T-helper 1 cell treated with Interleukin-12 subunit alpha and Interleukin-12 subunit beta and Interleukin-4 antibody, amounts not matched to agents 30 ng/mL and 1 ng/mL, for 36 hours (primary cell): ENCODE measurements at regions not wholly inside any gene's neighbourhood (a gene's known extent, or its start where the extent isn't known, plus 50 kb on each side); places are given as distances from the start of the nearest gene placed in this dataset.
"Not testable (repeated sequence)": the region's sequence is repeated elsewhere in the genome, so short reads cannot be mapped to it uniquely, and the experiment has no call there.

Experiments used
- intact Hi-C: fragments of 100-400 bp; cut with micrococcal nuclease; formaldehyde crosslinking; loops from one replicate; pipeline ENCODE4 v1.15.1; 2024

DNA sequence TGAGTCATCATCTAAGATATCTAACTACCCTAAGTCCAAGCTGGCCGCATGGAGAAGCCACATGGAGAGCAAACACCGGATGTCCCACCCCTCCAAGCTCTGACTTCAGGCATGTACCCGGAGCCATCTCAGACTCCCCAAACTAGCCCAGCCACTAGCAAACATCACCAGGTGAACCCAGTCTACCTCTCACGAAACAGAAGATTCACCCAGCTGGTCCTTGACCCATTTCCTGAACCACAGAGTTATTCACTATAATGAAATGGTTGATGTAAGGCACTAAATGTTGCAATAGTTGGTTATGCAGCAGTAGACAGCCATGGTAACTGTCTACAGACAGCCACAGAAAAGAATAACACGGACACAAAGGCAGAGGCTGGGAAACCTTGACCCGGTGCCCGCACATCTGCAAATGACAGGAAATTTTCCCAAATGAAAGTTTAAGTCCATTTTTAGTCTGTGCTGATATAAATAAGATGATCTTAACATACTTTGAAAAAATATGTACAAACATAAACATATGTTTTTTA lies 265.5 kb upstream of the ATP10A start:
- intact Hi-C loops, result no loop called here

DNA sequence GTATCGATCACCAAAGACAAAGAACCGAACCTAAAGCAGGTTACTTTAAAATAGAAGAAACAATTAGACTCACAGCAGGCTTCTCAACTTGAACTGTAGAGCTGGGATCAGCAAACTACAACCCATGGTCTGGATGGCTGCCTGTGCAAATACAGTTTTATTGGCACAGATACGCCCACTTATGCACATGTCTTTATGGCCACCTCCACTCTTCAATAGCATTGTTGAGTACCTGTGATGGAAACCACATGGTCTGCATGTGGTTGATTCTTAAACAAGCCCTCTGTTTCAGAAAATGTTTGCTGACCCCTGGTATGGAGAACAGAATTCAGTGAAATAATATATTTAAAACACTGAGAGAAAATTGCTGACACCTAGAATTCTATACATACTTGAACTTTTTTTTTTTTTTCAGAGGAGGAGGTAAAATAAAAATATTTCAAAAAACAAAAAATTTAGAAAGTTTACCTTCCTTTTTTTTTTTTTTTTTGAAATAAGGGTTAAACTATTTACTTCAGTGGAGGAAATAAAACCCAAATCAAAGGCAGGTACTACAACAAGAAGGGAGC lies 263.8 kb upstream of the ATP10A start:
- intact Hi-C loops, result no loop called here

DNA sequence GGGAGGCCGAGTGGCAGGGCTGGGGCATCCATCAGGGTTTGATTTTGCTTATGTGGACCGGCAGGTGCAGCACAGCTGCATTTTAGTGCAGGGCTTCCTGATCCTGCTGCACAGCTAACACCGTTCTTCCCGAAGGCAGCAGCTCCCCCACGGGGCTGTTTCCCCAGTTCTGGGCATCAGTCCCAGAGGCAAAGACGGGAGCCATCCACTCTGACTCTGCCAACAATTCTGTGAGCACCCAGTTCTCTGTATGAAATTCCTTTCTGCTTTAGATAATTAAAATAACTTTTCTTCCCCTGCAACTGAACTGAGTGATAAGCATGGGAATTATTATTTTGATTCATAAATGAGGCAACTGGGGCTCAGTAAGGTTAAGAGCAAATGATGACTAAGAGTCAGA lies 262.9 kb upstream of the ATP10A start:
- intact Hi-C loops, result no loop called here

DNA sequence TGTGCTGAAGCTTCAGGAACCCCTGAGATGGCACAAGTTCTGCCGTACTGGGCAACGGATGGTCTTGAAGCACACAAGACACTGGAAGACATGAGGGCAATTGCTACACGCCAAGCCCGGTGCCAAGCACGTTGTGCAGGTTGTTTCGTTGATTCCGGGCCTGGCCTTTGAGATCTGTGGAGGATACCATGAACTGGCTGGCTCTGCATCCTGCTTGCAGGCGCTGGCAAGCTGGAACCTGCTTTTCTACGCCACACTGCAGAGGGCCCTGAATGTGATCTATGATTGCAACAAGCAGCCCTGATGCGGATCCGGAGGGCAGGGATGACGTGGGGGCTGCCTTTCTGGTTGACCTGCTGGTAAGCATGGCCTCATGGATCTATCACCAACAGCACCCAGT lies 262.5 kb upstream of the ATP10A start:
- intact Hi-C loops, result no loop called here

DNA sequence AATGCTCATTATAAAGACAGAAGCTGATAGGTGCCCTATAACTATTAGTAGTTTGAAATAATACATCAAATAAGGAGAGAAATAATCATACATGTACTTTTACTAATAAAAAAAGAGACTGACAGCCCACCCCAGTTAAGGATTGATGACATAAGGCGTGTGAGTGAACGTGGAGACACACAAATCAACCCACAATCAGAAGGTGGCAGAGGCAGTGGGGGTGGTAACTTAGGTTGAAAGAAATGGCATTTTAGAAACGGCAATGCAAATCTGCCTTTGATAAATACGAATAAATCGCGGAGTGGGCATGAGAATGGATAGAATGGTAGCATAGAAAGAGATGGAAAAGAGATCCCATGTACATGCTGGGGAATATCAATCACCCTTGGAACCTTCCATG lies 256.2 kb upstream of the ATP10A start:
- intact Hi-C loops, result no loop called here

DNA sequence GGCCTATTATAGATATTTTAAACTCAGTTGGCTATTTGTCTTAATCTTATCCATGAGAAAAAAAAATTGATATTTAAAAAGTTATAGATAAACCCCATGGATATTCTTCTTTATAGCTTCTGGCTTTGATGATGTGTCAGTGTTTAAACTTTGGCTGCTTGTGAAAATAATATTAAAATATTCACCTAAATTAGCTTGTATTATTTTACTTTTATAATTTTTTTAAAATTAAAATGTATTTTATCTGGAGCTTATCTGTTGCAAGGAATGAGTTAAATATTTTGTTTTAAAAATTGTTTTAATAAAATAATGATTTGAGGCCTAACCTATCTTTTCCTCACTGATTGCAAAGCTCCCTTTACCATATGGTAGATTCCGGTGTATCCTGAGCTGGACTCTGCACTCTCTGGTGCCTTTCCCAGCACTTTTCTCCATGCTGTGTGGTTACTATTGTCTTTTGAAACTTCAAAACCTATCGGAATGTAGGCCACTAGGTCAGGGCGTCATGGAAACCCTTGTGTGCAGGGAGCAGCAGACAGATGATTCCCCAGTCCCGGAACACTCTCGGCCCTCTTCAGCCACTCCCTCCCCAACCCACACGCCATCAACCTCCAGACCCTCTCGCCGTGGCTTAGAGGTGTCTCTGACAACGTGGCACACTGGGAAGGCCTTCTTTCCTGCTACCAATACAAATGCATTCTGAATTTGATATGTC lies 252.3 kb upstream of the ATP10A start:
- intact Hi-C loops, result no loop called here

DNA sequence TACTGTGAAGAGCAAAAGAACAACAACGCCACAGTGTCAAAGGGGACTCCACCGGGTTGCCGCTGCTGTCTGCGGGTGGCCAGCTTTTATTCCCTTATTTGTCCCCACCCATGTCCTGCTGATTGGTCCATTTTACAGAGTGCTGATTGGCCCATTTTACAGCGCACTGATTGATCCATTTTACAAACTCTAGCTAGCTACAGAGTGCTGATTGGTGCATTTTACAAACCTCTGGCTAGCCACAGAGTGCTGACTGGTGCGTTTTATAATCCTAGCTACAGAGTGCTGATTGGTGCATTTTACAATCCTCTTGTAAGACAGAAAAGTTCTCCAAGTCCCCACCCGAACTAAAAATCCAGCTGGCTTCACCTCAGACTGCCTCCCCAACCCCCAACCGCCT lies 251.0 kb upstream of the ATP10A start:
- intact Hi-C loops, result not testable (repeated sequence)

DNA sequence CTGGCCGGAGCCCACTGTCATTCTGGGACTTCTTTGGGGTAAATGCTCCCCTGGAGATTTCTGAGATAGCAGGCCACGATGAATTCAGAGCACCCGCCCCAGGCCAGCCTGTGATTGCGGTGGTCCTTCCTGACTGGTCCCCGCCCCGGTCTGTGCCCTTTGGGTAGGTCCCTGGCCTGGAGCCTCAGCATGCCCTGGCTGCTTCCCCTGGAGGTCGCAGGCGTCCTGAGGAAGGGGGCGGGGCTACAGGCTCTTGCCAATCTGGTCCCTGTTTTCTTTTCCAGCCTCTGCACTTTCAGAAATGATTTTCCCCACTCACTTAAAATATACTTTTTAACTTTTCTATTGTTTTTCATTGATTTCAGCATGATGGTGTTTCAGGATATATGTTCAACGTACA lies 250.2 kb upstream of the ATP10A start:
- intact Hi-C loops, result no loop called here

DNA sequence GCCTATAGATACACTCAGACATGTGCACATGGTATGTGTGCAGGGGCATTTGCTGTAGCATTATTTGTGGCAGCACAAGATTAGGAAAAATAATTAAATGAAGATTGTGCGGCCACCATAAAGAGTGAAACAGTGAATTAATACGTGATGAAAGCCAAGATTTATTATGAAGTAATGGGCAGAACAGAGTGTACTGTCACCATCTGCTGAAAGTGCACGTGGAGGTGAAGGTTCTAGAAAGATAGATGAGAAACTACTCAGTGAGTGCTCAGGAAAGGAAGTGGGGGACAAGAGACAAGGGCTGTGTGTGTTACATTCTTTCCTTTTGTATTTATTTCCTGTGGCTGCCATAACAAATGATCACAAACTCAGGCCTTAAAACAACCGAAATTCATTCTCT lies 246.1 kb upstream of the ATP10A start:
- intact Hi-C loops, result no loop called here

DNA sequence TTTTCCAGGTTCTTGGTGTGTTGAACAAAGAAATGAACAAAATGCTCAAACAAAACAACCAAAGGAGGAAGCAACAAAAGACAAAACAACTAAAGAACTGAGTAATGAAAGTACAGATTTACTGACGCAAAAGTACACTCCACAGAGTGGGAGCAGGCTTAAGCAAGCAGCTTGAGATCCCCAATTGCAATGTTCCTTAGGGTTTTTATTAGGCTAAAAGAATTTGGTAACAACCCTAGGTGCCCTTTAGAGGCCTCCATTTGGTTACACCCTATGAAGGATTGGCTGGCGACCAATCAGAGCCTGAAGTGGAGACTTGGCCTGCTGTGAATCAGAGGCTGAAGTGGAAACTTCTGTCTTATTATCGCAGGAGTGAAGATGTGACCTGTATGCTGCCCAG lies 243.4 kb upstream of the ATP10A start:
- intact Hi-C loops, result no loop called here

DNA sequence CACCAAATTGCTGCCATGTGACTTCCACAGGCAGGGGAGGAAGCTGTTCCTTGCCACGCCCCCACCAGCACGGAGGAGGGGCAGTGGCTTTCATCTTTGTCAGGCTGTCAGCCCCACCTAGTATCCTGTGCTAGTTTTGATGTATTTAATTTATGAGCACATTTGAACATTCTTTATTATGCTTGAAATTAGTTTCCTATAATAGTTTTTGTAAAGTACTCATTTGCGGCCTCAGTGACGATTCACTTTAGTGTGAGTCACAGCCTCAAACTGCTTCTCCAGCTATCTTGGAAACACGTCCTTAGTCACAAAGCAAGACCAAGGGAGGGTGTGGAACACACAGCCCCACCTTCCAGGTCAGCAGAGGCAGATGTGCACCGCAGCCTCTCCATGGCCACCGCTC lies 239.9 kb upstream of the ATP10A start:
- intact Hi-C loops, result no loop called here

DNA sequence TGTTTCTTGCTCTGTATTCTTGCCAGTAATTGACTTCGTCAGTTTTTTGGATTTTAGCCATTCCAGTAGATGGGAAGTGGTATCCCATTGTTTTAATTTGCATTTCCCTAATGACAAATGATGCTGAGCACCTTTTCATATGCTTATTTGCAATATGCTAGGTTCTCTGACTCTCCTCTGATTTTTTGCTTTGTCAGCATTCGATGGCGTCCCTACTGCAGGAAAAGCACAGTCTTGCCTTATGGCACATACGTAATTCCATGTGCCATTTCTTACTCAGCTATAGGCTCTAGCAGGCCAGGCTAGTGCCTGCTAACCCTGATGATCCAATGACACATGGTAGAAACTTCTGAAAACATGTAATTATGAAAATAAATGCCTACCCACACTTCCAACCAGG lies 239.2 kb upstream of the ATP10A start:
- intact Hi-C loops, result no loop called here

DNA sequence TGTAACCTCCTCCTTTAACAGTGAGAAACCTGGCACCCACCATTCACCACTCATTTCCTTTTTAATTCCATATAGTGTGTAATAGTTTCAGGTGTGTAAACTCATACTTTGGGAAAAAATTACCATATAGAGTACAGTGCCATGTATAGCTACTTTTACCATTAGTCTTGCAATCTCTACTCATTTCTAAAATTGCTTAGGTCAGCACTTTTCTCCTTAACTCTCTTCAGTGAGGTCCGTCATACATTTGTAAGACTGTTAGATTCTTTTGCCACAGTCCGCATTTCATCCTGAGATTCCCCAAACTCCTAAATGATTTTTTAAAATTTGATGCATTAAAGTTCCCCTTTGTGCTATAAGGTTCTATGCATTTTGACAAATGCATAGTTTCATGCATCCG lies 238.3 kb upstream of the ATP10A start:
- intact Hi-C loops, result no loop called here

DNA sequence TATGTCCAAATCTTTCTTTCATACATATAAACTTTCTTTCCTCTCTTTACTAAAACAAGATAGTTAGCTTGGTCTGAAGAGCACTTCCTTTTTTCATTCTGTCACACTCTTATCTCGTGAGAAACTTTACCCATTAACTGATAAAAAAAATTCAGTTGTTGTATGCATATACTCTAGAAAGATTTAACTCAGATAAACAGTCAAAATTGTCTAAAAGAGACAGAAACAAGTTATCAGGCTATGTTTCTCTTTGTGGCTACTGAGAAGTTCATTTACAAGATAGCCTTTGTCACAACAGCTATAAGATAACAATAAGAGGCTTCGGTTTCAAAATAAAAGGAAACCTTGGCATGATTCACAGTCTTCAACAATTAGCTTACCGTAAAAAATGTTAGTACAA lies 235.7 kb upstream of the ATP10A start:
- intact Hi-C loops, result no loop called here

DNA sequence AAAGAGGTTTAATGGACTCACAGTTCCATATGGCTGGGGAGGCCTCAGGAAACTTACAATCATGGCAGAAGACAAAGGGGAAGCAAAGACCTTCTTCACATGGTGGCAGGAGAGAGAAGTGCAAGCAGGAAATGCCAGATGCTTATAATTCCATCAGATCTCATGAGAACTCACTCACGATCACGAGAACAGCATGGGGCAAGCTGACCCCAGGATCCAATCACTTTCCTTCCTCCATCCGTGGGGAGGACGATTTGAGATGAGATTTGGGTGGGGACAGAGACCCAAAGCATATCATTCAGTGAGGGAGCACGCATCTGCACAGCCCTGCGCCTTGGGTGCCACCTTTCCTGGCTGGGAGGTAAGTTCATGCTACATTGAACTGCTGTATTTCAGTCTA lies 234.1 kb upstream of the ATP10A start:
- intact Hi-C loops, result no loop called here

DNA sequence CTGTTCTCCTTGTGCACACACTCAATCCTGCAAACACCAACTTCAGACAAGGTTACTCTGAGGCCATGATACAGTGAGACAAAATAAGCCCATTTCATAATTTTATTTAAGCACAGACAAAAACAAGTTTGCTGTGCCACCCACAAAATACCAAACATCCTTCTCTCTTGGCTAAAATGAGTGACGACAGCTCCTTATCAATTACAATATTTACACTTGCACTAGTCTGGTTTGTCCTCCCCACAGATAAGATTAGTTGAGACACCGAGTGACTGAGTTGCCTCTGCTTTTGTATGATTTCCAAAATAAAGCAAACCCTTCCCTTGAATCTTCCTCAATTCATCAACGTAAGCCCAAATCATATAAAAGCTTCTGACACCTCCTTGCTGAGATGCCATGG lies 233.5 kb upstream of the ATP10A start:
- intact Hi-C loops, result no loop called here

DNA sequence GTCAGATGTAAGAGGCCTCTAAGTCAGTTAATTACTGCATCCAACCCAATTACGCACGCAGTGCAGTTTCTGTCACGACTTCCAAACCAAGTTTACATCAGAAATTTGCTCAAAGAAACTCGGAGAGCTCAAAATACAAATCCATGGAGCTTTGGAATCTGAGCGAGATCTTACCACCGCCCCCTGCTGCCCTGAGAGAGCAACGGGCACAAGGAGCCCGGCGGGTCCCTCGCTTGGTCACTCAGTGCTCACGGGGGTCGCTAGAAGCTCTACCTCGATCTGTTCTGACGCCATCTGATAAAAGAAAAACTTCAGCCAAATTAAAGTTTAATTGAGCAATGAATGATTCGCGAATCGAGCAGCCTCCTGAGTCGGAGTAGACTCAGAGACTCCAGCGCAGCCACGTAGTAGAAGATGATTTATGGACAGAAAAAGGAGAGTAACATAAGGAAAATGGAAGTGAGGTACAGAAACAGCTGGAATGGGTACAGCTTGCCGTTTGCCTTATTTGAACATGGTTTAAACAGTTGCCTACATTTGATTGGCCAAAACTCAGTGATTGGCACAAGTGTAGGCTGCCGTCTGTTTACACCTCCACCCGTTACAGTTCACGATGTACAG lies 232.7 kb upstream of the ATP10A start:
- intact Hi-C loops, result no loop called here

DNA sequence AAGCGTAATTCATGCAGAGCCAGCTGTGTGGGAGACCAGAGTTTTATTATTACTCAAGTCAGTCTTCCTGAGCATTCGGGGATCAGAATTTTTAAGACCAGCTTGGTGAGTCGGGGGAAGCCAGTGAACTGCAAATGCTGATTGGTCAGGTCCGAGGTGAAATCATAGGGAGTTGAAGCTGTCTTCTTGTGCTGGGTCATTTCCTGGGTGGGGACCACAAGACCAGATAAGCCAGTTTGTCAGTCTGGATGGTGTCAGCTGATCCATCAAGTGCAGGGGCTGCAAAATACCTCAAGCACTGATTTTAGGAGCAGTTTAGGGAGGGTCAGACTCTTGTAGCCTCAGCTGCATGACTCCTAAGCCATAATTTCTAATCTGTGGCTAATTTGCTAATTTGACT lies 228.1 kb upstream of the ATP10A start:
- intact Hi-C loops, result no loop called here

DNA sequence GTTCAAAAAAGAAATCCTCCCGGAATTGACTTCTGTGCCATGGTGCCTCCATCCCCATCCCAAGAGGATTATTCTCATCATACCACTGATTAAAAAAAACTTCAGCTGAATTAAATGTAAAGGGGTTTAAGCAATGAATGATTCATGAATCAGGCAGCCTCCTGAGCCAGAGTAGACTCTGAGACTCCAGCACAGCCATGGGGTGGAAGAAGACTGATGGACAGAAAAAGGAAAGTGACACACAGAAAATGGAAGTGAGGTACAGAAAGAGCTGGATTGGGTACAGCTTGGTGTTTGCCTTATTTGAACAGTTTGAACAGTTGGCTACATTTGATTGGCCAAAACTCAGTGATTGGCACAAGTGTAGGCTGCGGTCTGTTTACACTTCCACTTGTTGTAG lies 224.8 kb upstream of the ATP10A start:
- intact Hi-C loops, result loop anchor here (10.0 kb wide), 1 partner anchor 393 kb away; no protein-coding TSS in a partner anchor

DNA sequence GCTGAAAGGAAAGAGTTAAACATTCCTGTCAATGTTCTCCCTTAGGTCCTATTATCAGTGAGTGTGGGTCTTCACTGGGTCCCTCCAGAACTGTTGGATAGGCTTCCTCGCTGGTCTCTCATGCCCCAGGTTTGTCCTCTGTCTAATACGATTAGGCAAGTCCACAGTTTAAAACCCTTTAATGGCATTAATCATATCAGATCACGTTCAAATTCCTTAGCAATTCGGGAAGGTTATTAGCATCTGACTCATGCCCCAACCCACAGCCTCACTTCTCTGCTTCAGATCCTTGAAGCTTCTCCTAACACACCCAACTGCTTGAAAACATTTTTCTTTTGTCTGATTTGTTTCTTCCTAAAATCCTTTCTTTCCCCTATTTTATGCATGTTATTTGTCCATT lies 224.3 kb upstream of the ATP10A start:
- intact Hi-C loops, result loop anchor here (10.0 kb wide), 1 partner anchor 393 kb away; no protein-coding TSS in a partner anchor

DNA sequence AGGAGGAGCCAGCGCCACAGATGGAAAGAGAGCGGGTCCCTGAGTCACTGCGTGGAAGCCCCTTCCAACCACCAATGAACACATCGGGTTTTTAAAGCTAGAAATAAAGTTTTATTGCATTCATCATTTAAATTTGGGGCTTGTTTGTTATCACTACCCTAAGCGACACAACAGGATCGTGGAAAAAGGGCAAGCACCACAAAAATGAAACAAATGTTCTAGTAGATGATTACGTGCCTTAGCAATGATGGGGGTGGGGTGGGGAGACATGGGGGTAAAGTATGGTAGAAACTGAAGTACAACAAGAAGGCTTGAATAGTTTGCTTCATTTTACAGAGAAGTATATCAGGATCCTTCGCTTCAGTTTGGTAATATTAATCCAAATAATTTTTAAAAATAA lies 221.6 kb upstream of the ATP10A start:
- intact Hi-C loops, result loop anchor here (5.0 to 10.0 kb wide), 2 partner anchors 390 to 1127 kb away; no protein-coding TSS in a partner anchor

DNA sequence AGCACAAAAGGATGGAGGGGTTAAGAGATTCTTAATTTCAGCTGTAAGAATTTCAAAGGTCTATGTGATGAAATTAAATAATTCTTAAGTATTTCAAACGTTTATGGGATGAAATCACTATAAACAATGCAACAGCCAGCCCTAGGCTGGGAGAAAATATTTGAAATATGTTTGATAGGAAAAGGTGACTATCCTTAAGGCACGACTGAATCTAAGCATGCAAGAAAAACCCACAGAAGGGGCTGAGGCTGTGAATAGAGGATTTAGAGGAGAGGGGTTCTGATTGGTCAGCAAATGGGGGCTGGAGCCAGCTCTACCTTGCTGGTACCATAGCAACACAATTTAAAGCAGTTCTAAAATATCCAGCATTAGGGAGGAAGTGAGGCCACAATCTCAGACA lies 220.8 kb upstream of the ATP10A start:
- intact Hi-C loops, result loop anchor here (5.0 to 10.0 kb wide), 2 partner anchors 389 to 1127 kb away; no protein-coding TSS in a partner anchor
